NOMO-1 treated with dmso at 0.1 percent for 144 hours (cell line): ENCODE measurements at regions not wholly inside any gene's neighbourhood (a gene's known extent, or its start where the extent isn't known, plus 50 kb on each side); places are given as distances from the start of the nearest gene placed in this dataset.
"Not testable (repeated sequence)": the region's sequence is repeated elsewhere in the genome, so short reads cannot be mapped to it uniquely, and the experiment has no call there.

Source experiments
- DNase-seq: peaks from one replicate; lab custom pipeline; 2025; ENCODE audit not compliant: unreplicated experiment; lab: John Stamatoyannopoulos, UW

DNA sequence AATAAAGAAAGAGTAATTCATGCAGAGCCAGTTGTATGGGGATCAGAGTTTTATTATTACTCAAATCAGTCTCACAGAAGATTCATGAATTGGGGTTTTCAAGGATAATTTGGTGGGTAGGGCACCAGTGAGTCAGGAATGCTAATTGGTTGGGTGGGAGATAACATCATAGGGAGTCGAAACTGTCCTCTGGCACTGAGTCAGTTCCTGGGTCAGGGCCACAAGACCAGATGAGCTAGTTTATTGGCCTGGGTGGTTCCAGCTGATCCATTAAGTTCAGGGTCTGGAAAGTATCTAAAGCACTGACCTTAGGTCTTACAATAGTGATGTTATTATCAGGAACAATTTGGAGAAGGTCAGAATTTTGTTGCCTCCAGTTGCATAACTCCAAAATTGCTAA, 998.6 kb upstream of the EPHA6 start:
- DNase-seq = no peak

GRCh38 chr3:95826419-95826818, 988.0 kb upstream of the EPHA6 start:
- no peak for DNase-seq

DNA sequence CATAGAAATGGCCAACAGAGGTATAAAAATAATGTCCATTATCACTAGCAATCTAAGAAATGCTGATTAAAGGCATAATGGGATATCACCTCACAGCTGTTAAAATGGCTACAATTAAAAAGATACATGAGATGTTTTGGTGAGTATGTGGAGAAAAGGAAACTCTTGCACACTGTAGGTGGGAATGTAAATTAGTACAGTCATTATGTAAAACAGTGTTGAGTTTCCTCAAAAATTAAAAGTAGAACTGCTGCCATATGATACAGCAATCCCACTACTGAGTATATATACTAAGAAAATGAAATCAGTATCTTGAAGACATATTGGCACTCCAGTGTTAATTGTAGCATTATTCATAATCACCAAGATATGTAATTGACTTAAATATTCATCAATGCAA, 982.2 kb upstream of the EPHA6 start:
- no peak for DNase-seq

DNA sequence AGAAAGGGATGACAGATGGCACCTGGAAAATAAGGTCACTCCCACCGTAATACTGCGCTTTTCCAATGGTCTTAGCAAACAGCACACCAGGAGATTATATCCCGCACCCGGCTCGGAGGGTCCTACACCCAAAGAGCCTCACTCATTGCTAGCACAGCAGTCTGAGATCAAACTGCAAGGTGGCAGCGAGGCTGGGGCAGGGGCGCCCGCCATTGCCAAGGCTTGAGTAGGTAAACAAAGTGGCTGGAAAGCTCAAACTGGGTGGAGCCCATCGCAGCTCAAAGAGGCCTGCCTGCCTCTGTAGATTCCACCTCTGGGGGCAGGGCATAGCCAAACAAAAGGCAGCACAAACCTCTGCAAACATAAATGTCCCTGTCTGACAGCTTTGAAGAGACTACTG, 953.8 kb upstream of the EPHA6 start:
- DNase-seq = not testable (repeated sequence)

DNA sequence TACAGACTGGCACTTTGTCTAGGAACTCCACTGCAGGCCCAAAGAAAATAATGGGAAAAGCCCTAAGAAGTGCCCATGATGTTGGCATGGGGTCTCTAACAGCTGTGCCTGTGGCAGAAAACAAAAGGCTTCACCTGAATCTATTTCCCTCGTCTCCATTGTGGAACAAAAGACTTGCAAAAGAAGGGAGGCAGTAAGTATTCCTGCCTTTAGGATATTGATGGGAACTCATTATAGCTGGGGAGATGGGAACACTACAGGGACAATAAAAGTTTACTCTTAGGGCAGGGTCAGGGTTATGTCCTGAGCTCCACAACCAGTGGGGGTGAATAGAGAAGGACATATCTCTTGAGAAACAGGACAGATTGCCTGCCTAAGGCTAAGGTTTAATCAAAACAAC, 930.6 kb upstream of the EPHA6 start:
- DNase-seq = no peak

- no peak for DNase-seq
Measured at GRCh38 chr3:95886616-95887015, 927.8 kb upstream of the EPHA6 start.

DNA sequence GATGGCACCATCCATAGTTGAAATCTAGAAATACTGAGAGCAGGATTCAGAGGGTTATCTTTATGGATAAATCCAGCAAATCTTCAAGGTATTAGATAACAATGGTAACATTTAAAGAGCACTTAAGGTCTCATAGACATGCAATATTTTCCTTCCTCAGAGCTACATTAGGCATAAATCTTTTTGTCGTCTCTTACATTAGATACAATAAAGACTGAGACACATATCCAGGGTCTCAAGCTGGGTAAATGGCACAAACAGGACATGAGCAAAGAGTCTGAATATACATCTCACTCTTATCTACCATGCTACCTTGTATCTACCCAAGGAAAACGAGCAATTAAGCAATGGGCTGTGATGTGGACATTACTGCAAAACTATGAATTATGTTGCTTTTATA, 927.3 kb upstream of the EPHA6 start:
- no peak for DNase-seq

- DNase-seq = no peak
Measured at GRCh38 chr3:95894820-95895219, 919.6 kb upstream of the EPHA6 start.

DNA sequence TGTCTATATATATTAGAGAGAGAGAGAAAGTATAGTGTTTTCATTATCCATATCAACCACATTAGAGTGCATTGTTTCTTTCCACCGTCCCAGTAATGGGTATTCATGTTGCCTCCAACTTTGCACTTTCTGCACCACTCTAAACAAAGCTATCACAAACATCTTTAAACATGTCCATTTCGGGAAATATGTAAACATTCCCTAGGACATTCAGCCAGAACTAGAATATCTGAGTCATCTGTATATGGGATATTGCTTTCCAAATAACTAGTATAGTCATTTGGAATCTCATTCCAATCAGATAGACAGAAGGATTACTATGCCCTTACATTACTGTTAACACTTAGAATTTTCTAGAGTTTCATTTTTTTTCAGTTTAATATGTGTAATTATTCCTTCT, 914.9 kb upstream of the EPHA6 start:
- no peak for DNase-seq

- DNase-seq = no peak
Measured at GRCh38 chr3:95899911-95900310, 914.5 kb upstream of the EPHA6 start.

DNA sequence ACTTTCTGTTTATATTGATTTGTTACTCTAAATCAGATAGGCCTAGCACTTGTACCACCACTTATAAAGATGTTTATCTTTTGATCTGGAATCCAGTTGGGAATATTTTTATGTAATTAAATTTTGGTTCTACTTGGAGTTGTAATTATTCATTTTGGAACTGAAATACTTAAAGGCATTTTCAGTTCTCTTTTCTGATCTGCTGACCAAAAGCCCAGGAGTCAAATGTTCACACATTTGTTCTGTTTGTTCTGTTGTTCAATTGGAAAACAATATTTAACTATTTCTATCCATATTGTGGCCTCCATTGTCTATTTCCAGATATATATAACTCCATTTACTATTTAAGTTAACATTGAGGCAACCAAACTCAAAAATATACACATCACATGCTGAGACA, 912.4 kb upstream of the EPHA6 start:
- DNase-seq = no peak

DNA sequence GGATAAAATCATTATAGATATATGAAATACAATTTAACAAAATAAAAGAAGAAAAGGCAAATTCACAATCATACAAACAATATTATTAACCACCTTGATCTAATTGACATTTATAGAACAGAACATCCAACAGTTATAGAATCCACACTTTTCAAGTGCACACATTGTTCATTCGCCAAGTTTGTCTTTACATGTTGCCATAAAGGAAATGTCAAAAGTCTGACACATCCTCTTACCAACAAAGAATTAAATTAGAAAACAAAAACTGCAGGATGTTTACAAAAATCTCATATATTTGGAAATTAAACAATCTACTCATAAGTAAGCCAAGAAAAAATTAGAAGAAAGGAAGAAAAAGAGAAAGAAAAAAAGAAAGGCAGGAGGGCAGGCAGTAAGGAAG, 909.2 kb upstream of the EPHA6 start:
- no peak for DNase-seq

DNA sequence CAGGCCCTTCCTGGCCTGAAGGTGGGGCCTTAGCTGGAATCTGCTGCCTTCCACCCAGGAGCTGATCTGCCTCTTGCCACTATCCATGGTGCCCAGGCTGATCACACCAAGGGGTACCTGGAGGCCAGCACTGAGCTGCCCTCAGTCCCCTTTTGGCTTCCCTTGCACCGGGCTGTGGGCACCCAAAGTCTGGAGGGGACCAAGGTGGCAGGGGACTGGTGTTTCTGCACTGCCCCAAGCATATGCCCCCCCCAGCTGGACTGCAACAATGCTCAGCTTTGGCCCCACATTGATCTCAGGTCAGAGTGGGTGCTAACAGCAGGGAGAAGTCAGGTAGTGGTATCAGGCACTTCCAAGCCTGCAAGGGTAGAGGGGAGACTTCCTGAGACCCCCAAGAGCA, 902.6 kb upstream of the EPHA6 start:
- no peak for DNase-seq

DNA sequence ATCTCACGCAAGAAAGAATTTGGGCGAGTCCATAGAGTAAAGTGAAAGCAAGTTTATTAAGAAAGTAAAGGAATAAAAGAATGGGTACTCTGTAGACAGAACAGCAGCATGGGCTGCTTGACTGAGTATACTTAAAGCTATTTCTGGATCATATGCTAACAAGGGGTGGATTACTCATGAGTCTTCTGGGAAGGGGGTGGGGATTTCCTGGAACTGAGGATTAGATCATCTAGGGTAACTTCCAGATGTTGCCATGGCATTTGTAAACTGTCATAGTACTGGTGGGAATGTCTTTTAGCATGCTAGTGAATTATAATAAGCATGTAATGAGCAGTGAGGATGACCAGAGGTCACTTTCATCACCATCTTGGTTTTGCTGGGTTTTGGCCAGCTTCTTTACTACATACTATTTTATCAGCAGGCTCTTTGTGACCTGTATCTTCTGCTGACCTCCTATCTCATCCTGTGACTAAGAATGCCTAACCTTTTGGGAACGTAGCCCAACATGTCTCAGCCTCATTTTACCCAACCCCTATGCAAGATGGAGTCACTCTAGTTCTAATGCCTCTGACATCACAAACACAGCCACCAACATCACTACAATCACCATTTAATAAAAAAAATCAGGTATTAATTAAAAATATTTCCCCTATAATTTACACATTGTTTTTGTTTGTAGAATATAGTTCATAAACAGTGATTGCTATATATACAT, 890.7 kb upstream of the EPHA6 start:
- no peak for DNase-seq

DNA sequence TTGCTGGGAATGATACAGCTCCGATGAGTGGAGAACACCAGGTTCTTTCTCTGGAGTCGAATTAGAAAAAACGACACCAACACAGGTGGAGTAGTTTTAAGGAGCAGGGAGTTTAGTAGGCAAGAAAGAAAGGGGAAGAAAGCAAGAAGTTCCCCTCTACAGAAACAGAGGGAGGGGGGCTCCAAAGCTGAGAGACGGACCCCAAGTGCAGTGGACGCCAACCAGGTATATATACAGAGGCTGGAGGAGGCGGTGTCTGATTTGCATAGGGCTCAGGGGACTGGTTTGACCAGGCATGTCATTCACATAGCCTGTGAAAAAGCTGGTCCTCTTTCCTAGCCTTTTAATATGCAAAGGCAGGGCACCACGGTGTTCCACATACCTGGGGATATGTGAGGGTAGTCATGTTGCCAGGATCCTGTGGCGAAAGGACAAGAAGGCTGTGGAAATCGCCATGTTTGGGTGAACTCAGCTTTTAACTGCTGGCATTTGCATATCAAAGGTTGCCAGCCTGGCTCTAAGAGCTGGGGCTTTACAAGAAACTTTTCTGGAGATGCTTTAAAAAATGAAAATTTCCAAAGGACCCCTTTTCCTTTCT, 887.4 kb upstream of the EPHA6 start:
- no peak for DNase-seq

GRCh38 chr3:95934181-95934580, 880.2 kb upstream of the EPHA6 start:
- no peak for DNase-seq

- no peak for DNase-seq
Measured at GRCh38 chr3:95939235-95939809, 875.1 kb upstream of the EPHA6 start.

DNA sequence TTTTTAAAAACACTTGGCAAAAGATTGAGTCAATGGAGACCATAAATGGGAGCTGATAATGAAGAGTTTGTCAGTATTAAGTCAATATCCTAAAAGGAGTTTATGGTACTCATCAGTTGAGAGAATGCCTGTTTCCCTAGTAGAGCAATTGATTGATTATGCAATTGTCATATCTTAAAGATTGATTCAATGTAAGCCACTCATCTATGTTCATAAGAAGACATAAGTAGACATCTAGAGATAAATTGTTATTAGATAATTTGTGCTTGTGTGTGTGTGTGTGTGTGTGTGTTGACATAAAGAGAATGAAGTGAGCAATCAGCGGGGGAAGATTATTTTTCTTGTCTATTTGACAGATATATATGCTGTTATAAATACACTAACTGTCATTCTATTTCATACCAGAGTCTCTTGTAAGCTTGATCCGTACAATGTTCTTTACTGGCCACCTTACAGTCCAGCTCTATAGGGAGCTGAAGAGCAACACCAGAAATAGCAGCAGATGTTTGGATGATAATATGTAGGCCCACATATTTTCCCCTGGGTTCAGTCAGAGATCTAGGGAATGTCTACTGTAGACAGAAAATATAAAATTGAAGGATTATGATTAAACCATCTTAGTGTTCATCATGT, 848.6 kb upstream of the EPHA6 start:
- DNase-seq = no peak

DNA sequence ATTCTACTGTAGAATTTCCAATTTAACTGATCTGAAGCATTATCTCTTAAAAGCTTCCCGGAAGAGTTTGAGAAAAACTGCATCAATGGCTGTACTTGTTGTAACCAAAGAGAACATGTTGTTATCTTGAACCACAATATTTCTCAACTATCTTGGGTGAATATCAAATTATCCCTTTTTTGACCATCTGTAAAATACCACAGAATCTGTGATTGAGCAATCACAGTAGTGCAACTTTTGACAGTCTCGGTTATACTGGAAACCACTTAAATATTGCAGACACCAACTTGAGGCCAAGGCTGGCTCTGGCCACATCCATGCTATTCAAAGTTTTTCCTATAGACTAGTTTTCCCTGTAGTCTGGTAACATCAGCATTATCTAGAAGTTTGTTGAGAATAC, 842.8 kb upstream of the EPHA6 start:
- no peak for DNase-seq

DNA sequence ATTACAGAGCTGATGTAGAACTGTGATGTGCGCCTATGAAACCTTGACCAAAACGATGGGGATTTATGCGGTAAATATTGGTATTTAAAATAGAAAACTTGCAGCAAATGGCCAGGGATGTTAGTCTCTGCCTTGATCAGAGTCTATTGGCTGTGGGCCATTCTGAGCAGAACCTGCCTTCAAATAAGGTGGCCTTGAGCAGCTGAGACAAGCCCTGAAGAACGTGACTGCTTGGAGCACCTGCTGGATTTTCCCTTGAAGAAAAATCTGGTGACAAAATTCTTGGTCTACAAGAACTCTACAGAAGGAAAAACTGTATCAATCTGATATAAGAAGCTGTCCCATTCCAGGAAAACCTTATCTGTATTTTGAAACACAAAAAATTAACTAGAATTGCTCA, 820.1 kb upstream of the EPHA6 start:
- DNase-seq = no peak

GRCh38 chr3:96000966-96001365, 813.4 kb upstream of the EPHA6 start:
- no peak for DNase-seq

- DNase-seq = no peak
Measured at GRCh38 chr3:96007650-96008195, 806.7 kb upstream of the EPHA6 start.
